Thyroid gland (tissue), 4 donors: ENCODE measurements at regions not wholly inside any gene's neighbourhood (a gene's known extent, or its start where the extent isn't known, plus 50 kb on each side); places are given as distances from the start of the nearest gene placed in this dataset.
"Not testable (repeated sequence)": the region's sequence is repeated elsewhere in the genome, so short reads cannot be mapped to it uniquely, and the experiment has no call there.

Source experiments
- DNase-seq, 2 donors: peaks; one replicate each; pipeline ENCODE4 v3.0.0-alpha.2; 2019
- H3K27ac ChIP-seq, 3 donors: fragments of 200-600 bp; sonication (generic); 1 replicate in 2 of 3; 2 replicates in 1 of 3; pipeline ENCODE4 v1.5.1; 2016 to 2019; ENCODE audit warnings: mild to moderate bottlenecking in 1 of 3, moderate library complexity in 1 of 3
- H3K27me3 ChIP-seq: fragments of 200-600 bp; sonication (generic); one replicate; pipeline ENCODE4 v1.5.1; 2019
- H3K36me3 ChIP-seq, 2 donors: fragments of 200-600 bp; sonication (generic); one replicate each; pipeline ENCODE4 v1.5.1; 2016 to 2019
- H3K4me1 ChIP-seq, 2 donors: fragments of 200-600 bp; sonication (generic); one replicate each; pipeline ENCODE4 v1.5.1; 2017 to 2019
- H3K4me3 ChIP-seq, 3 donors: fragments of 200-600 bp; sonication (generic); replicated peaks in 1 of 3; 1 replicate in 2 of 3; 2 replicates in 1 of 3; pipeline ENCODE4 v1.5.1; 2016; ENCODE audit warnings: mild to moderate bottlenecking in 1 of 3
- H3K9me3 ChIP-seq: fragments of 200-600 bp; sonication (generic); one replicate; pipeline ENCODE4 v1.5.1; 2017
- CTCF ChIP-seq, 6 experiments: fragments of 200-600 bp in 3 of 6; fragments of 450-650 bp in 3 of 6; sonication (generic) in 3 of 6; IDR thresholded peaks; one replicate each; pipeline ENCODE4 v1.5.1; 2016 to 2019; ENCODE audit warnings: antibody characterized with exemption in 6 of 6, mild to moderate bottlenecking in 2 of 6, inconsistent platforms in 1 of 6, moderate library complexity in 1 of 6
- POLR2A ChIP-seq, 2 donors: fragments of 450-650 bp; IDR thresholded peaks; one replicate each; pipeline ENCODE4 v1.6.1; 2017; ENCODE audit warnings: antibody characterized with exemption in 2 of 2, mild to moderate bottlenecking in 2 of 2, moderate library complexity in 1 of 2
- WGBS, 2 donors: methylation state at CpG; one replicate each; pipeline ENCODE4 v1.1.5; 2017; 5-methylcytosine and 5-hydroxymethylcytosine counted together
- intact Hi-C: fragments of 100-400 bp; cut with DNase I; formaldehyde crosslinking; loops from one replicate; pipeline ENCODE4 v1.15.1; 2023

GRCh38 chr5:15002173-15002572, 130.6 kb upstream of the ANKH start:
- peaks cover 0 to 6% of the 10 kb centered on the region in 2 donors for H3K4me1 ChIP-seq
- H3K27me3 ChIP-seq, result no peaks in the 10 kb centered on the region
- no peak overlapping the region for H3K27ac ChIP-seq
- H3K9me3 ChIP-seq, result no peaks in the 10 kb centered on the region
- WGBS, 2 donors, result 92 to 94% methylated on average over 10 of the region's 10 CpGs
- DNase-seq, result no peak
- H3K4me3 ChIP-seq, result no peak overlapping the region
- no peaks in the 10 kb centered on the region for H3K36me3 ChIP-seq
- no peak for TF ChIP-seq POLR2A (IDR thresholded peaks at IDR 0.05)
- no peak for TF ChIP-seq CTCF (IDR thresholded peaks at IDR 0.05)
- intact Hi-C loops, result loop anchor here (5.0 kb wide), 1 partner anchor 130 kb away; the partner anchor contains the start of gene ANKH

- TF ChIP-seq POLR2A (IDR thresholded peaks at IDR 0.05), result no peak
- TF ChIP-seq CTCF (IDR thresholded peaks at IDR 0.05), result no peak
- Histone ChIP-seq H3K27ac (no peak overlapping the region), H3K27me3 (no peaks in the 10 kb centered on the region), H3K4me1 (peaks cover 0 to 6% of the 10 kb centered on the region in 2 donors), H3K4me3 (no peak overlapping the region), H3K36me3 (no peaks in the 10 kb centered on the region), H3K9me3 (no peaks in the 10 kb centered on the region)
- no peak for DNase-seq
- 93 to 98% methylated on average over 2 of the region's 2 CpGs for WGBS, 2 donors
- intact Hi-C loops, result loop anchor here (5.0 kb wide), 1 partner anchor 129 kb away; the partner anchor contains the start of gene ANKH
These were observed 129.9 kb upstream of the ANKH start for GRCh38 chr5:15001517-15001916.

GRCh38 chr5:14998491-14998890, 126.9 kb upstream of the ANKH start:
- Histone ChIP-seq H3K36me3 (no peaks in the 10 kb centered on the region), H3K27ac (no peak overlapping the region)
- intact Hi-C loops, result no loop called here

GRCh38 chr5:14996997-14997396, 125.4 kb upstream of the ANKH start:
- no peak overlapping the region for H3K27ac ChIP-seq
- H3K36me3 ChIP-seq, result no peaks in the 10 kb centered on the region
- intact Hi-C loops, result no loop called here
- no peak for DNase-seq
- no peak overlapping the region for H3K4me3 ChIP-seq
- TF ChIP-seq POLR2A (IDR thresholded peaks at IDR 0.05) (no peak), CTCF (IDR thresholded peaks at IDR 0.05) (no peak)
- no peaks in the 10 kb centered on the region for H3K27me3 ChIP-seq
- H3K4me1 ChIP-seq, result no peaks in the 10 kb centered on the region
- WGBS, 2 donors, result 74 to 79% methylated on average over 3 of the region's 3 CpGs
- no peaks in the 10 kb centered on the region for H3K9me3 ChIP-seq

More at GRCh38 chr5:14998491-14998890, 126.9 kb upstream of the ANKH start:
- H3K9me3 ChIP-seq, result no peaks in the 10 kb centered on the region
- TF ChIP-seq POLR2A (IDR thresholded peaks at IDR 0.05), result no peak
- no peak for TF ChIP-seq CTCF (IDR thresholded peaks at IDR 0.05)
- no peak for DNase-seq
- H3K4me1 ChIP-seq, result no peaks in the 10 kb centered on the region
- WGBS, 2 donors, result 86 to 87% methylated on average over 3 of the region's 3 CpGs
- no peak overlapping the region for H3K4me3 ChIP-seq
- no peaks in the 10 kb centered on the region for H3K27me3 ChIP-seq

- DNase-seq, result no peak
- Histone ChIP-seq H3K27ac (no peak overlapping the region), H3K27me3 (no peaks in the 10 kb centered on the region), H3K36me3 (no peaks in the 10 kb centered on the region), H3K4me3 (no peak overlapping the region), H3K9me3 (no peaks in the 10 kb centered on the region), H3K4me1 (no peaks in the 10 kb centered on the region)
- 87 to 89% methylated on average over 4 of the region's 4 CpGs for WGBS, 2 donors
- TF ChIP-seq POLR2A (IDR thresholded peaks at IDR 0.05) (no peak), CTCF (IDR thresholded peaks at IDR 0.05) (no peak)
- intact Hi-C loops, result no loop called here
These were observed 123.7 kb upstream of the ANKH start for GRCh38 chr5:14995229-14995628.

GRCh38 chr5:14993459-14994133, 122.0 kb upstream of the ANKH start:
- H3K4me3 ChIP-seq, intact Hi-C loops, H3K27me3 ChIP-seq, DNase-seq, H3K36me3 ChIP-seq, H3K4me1 ChIP-seq, H3K9me3 ChIP-seq, H3K27ac ChIP-seq: not testable (repeated sequence)
- WGBS, 2 donors, result 93% methylated on average over 11 to 17 of the region's 40 CpGs

- H3K9me3 ChIP-seq, H3K4me1 ChIP-seq, H3K27ac ChIP-seq, H3K4me3 ChIP-seq, DNase-seq, intact Hi-C loops, H3K36me3 ChIP-seq, H3K27me3 ChIP-seq: not testable (repeated sequence)
- WGBS, 2 donors, result 84 to 92% methylated on average over 28 of the region's 28 CpGs
These were observed 121.3 kb upstream of the ANKH start for GRCh38 chr5:14992751-14993458.
